Sigmoid colon (tissue), 4 donors: ENCODE measurements at regions not wholly inside any gene's neighbourhood (a gene's known extent, or its start where the extent isn't known, plus 50 kb on each side); places are given as distances from the start of the nearest gene placed in this dataset.

ENCODE experiments used
- CTCF ChIP-seq, 4 experiments: fragments of 450-650 bp in 3 of 4; fragments of 200-600 bp in 1 of 4; IDR thresholded peaks; one replicate each; pipeline ENCODE4 v1.5.1; 2016 to 2019; ENCODE audit warnings: antibody characterized with exemption in 4 of 4, mild to moderate bottlenecking in 3 of 4, moderate library complexity in 2 of 4
- EP300 ChIP-seq, 4 donors: sonication (generic); formaldehyde crosslinking; IDR thresholded peaks; one replicate each; pipeline ENCODE4 v1.6.1; 2017; ENCODE audit warnings: antibody characterized with exemption in 4 of 4
- POLR2A ChIP-seq, 2 donors: fragments of 450-650 bp; IDR thresholded peaks; one replicate each; pipeline ENCODE4 v1.6.1; 2016; ENCODE audit warnings: antibody characterized with exemption in 2 of 2, mild to moderate bottlenecking in 2 of 2, moderate library complexity in 2 of 2

- TF ChIP-seq CTCF (IDR thresholded peaks at IDR 0.05) (no peak), POLR2A (IDR thresholded peaks at IDR 0.05) (no peak), EP300 (IDR thresholded peaks at IDR 0.05) (no peak)
Observed at GRCh38 chr11:127895776-127896175, 691.6 kb downstream of the ETS1 start.
